GM12864 (cell line): ENCODE measurements at regions not wholly inside any gene's neighbourhood (a gene's known extent, or its start where the extent isn't known, plus 50 kb on each side); places are given as distances from the start of the nearest gene placed in this dataset.
"Not testable (repeated sequence)": the region's sequence is repeated elsewhere in the genome, so short reads cannot be mapped to it uniquely, and the experiment has no call there.

Experiments used
- DNase-seq: peaks from one replicate; pipeline ENCODE4 v3.0.0-alpha.2; 2011; ENCODE audit warnings: low read depth
- H3K4me3 ChIP-seq: 2 replicates; pipeline ENCODE4 v1.5.1; 2011; ENCODE audit warnings: mild to moderate bottlenecking, low read depth, low read length, control low read depth
- CTCF ChIP-seq: IDR thresholded peaks from 2 replicates; pipeline ENCODE4 v1.5.1; 2011; ENCODE audit warnings: low read depth, mild to moderate bottlenecking, moderate library complexity, low read length, control low read depth, inconsistent platforms; ENCODE audit errors: missing control alignments

- TF ChIP-seq CTCF = no peak
- no peak overlapping the region for H3K4me3 ChIP-seq
- no peak for DNase-seq
Measured at GRCh38 chr4:89493367-89493766, 185.8 kb upstream of the GPRIN3 start.

GRCh38 chr4:89492581-89493071, 185.0 kb upstream of the GPRIN3 start:
- no peak for TF ChIP-seq CTCF
- H3K4me3 ChIP-seq = no peak overlapping the region
- no peak for DNase-seq

- H3K4me3 ChIP-seq = no peak overlapping the region
- DNase-seq = no peak
- TF ChIP-seq CTCF = no peak
Measured at GRCh38 chr4:89491761-89492160, 184.2 kb upstream of the GPRIN3 start.

GRCh38 chr4:89489921-89490431, 182.4 kb upstream of the GPRIN3 start:
- not testable (repeated sequence) for H3K4me3 ChIP-seq, DNase-seq

GRCh38 chr4:89489338-89489771, 181.8 kb upstream of the GPRIN3 start:
- no peak overlapping the region for H3K4me3 ChIP-seq
- TF ChIP-seq CTCF = no peak
- no peak for DNase-seq

GRCh38 chr4:89488736-89489135, 181.1 kb upstream of the GPRIN3 start:
- no peak overlapping the region for H3K4me3 ChIP-seq
- no peak for DNase-seq
- TF ChIP-seq CTCF = no peak

GRCh38 chr4:89486673-89487072, 179.1 kb upstream of the GPRIN3 start:
- no peak for TF ChIP-seq CTCF
- H3K4me3 ChIP-seq = no peak overlapping the region
- DNase-seq = no peak
